HG02623 (cell line): ENCODE measurements at regions not wholly inside any gene's neighbourhood (a gene's known extent, or its start where the extent isn't known, plus 50 kb on each side); places are given as distances from the start of the nearest gene placed in this dataset.

Source experiments
- ATAC-seq: cut with Tn5 transposase; IDR thresholded peaks from one replicate; pipeline ENCODE4 v1.9.1; 2021; ENCODE audit warnings: moderate library complexity; ENCODE audit not compliant: unreplicated experiment

DNA sequence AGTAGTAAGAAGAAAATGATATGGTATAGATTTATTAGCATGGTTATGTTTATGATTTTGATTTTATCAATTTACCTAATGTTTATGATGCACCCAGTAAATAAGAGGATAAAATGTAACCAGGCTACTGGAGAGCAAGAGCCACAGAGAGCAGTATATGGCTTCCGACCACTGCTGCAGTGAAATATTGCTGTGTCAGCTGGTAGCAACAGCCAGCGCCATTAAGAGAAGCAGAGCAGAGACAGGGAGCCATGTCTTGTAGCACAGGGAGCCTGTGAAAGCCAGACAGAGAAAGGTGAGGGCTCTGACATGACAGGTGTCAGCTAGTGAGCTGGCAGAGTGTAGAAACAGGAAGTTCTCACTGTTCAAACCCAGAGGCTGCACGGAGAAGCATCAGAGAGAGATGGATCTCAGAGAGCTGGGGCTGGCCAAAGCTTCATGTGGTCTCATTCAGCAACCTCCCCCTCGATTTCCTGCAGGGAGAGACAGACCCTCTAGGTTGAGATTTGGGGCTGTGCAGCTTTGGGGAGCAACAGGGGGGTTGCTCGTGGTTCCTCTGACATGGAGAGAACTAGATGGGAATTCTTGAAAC is 202.1 kb downstream of the MED10 start:
- ATAC-seq = no peak

DNA sequence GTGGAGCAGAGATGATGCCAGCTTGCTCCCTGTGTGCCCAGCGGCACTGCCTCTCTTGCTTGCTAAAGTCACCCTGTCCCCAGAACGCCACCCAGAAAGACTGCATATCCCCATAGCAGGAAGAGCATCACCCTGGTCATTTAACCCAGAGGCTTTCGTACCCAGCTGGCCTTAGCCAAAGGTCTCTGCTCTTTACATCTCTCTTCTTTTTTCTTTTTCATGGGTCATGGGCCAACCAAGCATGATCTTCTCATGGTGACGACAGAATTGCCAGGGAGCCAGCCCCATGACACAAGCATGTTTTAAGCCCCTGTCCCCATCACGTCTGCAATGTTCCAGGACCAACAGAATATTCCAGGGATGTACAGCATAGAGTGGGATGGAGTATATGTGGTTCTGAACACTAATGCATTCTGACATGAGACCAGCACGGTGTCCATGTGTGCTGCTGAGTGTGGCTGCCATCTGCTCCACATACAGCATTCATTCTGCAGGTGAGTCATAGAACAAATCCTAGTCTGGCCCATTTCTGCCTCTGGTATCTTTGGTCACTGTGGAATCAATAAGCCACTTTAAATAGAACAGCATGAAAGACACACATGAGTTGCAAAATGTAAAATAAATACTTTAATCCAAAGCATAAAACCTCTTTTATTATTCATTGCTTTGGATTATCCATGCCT is 203.0 kb downstream of the MED10 start:
- ATAC-seq = no peak

DNA sequence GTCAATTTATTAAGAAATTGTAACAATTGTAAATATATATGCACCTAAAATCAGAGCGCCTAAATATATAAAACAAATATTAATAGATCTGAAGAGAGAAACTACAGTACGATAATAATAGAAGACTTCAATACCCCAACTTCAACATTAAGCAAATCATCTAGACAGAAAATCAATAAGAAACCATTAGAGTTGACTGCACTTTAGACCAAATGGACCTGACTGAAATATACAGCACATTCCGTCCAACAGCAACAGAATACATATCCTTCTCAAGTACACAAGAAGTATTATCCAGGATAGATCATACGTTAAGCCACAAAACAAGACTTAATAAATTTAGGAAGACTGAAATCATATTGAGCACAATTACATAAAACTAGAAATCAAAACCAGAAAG is 208.7 kb downstream of the MED10 start:
- no peak for ATAC-seq

DNA sequence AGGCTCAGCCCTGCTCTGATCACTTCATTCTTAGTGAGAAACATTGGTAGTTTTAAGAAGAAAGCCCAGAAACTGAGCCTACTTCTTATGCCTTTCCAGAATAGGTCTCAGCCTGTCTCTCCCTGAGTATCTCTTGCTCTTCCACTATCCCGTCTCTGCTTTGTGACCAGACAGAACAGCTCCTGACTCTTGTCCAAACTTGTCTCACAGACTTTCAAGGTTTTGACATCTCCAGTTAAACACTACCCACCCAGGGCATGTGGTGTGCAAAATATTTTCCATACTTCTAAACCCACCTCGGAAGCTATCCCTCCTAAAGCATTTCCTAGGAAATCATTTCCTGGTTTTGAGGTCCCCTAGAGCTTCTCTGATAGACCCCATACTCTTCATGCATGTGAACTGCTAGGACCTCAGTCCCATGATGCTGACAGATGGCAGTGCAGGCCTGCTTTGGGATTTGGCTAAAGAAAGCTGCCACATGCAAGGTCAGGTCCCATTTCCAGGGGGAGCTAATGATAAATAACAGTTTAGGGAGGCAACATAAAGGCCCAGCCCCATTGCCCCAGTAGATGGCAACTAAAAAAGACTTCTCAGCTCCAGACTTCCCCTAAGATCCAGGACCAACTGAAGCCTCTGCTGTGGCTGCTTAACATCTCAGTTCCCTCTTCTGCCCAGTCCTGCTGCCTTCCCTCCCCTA is 211.5 kb downstream of the MED10 start:
- ATAC-seq = no peak

- ATAC-seq = no peak
Measured at GRCh38 chr5:6163913-6164312, 214.4 kb downstream of the MED10 start.

- ATAC-seq = no peak
Measured at GRCh38 chr5:6162175-6162574, 216.2 kb downstream of the MED10 start.

DNA sequence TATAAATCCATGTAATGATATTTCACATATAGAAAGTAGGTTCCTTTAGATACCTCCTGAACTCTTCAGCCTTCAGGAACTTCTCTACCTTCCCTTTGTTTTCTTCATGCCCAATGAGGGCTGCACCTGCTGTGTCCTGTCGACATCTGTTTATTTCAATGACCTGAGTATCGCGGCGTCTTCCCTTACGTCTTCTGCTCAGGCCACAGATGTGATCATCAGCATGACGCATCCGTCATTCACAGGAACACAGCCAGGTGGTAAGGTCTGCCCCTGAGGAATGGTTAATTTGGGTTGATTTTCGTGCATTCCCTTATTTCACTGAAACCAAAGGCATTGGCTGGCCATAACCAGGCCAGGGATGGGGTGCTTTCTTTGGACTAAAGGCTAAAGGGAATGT is 217.1 kb downstream of the MED10 start:
- ATAC-seq = no peak

DNA sequence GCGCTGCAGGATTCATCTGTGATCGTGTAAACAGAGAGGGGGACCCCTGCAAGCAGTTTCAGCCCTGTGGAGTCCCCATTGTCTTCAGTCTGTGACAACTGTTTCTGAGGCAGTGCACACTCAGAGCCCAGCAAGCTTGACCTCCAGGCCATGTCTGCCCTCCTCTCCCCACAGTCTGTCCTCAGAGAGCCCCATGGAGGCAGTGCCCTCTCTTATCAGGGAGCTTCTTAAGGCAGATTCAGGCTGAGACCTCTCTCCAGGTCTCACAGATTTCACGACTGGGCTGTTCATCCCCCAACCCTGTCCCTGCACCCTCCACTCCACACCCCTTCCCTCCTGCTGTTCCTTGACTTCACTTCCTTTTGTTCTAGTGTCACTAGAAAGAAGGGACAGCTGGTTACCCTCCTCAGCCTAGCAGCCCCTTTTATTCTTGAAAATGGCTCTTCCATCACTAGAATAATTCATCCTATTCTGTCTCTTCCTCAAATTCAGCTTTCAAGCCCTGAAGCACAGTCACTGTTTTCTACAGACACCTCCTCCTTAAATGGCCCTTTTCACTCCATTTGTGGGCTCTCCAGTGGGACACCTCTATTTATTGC is 218.4 kb downstream of the MED10 start:
- no peak for ATAC-seq

DNA sequence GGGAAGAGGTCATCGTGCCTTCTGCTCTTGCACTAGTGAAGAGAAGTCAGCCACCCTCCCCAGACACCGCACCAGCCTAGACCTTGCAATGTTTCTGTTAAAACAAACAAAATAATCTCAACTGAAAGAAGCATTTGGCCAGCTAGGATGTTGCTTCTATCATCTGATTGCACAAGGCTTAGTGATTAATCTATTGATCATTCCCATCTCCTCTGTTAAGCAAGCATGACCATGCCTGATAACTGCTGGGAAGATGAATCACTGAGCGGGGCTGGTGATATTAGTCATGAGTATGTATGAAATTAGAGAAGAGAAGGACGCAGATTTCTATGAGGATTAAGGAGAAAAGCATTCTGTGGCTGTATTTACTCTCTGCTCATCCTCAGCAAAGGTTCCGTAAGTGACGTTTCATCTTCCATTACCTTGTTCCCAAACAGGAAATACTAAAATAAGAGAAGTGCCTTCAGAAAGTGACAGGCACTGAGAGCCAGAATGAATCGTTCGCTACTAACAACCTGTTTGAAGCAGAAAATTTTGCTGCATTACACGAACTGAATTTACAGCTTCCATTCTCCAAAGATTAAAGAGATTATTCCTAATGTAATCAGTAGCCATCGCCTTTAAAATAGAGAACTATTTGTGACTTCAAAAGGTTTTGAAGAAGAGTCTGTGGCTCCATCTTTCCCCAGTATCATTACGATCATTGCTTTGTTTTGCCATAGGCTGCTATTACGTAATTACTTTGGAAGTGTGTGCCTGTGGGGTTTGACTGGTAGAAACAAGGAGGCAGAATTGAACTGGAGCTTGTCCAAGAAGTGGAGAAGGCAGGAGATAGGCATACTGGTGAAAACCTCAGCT is 219.1 kb downstream of the MED10 start:
- no peak for ATAC-seq

DNA sequence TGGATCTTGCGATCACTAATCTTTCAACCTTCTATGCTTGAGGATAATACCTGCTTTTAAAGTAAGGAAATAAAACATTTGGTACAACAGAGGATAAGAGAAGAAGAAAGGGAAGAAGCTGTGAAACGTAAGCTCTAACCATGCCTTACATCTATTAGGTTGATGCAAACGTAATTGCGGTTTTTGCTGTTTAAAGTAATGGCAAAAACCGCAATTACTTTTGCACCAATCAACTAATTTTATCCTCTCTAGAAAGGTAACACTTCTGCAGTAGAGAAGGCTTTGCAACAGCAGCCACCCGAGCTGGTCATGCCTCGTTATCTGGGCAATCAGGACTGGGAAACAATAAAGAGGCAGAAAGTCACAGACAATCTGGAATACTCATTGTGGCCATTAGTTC is 224.1 kb downstream of the MED10 start:
- ATAC-seq = no peak

DNA sequence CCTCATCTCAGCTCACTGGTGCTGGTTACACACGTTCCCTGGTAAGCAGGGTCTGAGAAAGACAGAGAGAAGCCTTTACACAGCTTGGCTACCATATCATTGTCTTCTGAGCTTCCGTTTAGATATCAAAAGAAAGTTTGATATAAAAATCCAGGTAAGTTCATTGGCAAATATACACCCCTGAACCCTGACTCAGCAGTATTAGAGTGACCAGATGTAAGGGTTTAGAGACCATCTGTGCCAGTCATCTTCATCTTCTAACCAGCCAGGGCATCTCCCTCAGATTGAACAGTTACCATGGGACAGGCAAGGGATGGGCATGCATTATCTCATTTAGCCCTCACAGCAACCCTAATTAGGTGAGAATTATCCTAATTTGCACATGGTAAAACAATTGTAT is 232.1 kb downstream of the MED10 start:
- no peak for ATAC-seq

DNA sequence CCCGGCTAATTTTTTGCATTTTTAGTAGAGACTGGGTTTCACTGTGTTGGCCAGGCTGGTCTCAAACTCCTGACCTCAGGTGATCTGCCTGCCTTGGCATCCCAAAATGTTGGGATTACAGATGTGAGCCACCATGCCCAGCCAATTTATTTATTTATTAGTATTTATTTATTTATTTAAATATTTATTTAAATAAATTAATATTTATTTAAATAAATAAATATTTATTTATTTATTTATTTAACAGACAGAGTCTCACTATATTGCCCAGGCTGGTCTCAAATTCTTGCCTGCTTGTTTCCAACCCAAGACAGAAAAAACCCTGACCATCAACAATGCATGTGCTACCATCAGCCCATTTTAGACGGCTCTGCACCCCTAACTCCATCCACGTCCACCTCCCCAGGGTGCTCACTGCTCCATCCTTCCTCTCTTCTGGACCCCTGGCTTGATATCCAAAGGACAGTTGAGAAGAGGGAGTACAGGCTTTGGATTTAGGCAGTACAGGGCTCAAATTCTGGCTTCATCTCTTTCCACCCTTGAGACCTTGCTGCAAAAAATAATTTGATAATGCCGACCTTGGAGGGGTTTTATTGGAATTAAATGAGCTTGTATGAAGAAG is 232.6 kb downstream of the MED10 start:
- ATAC-seq = no peak

GRCh38 chr5:6143523-6143922 is 234.8 kb downstream of the MED10 start:
- ATAC-seq = no peak

DNA sequence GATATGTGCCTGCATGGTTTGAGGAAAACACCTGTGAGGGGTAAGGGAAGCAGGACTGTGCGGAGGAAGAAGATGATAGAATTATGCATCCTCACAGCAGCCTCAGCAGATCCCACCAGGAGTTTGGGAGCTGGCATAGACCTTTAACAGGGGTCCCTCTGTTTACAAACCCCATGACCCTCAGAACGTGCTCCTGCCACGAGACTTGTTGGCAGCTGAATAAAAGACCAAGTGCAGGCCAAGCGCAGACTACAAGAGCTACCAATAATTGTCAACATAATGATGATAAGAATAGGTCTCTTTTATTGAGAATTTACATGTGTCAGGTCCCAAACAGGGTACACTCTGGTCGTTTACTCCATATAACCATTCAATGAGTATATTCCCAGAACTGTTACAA is 236.0 kb downstream of the MED10 start:
- ATAC-seq = no peak

GRCh38 chr5:6140219-6140618 is 238.1 kb downstream of the MED10 start:
- no peak for ATAC-seq

GRCh38 chr5:6135977-6136376 is 242.4 kb downstream of the MED10 start:
- no peak for ATAC-seq

- ATAC-seq = no peak
Measured at GRCh38 chr5:6134281-6134680, 244.1 kb downstream of the MED10 start.

- no peak for ATAC-seq
Measured at GRCh38 chr5:6125781-6126180, 252.6 kb downstream of the MED10 start.

DNA sequence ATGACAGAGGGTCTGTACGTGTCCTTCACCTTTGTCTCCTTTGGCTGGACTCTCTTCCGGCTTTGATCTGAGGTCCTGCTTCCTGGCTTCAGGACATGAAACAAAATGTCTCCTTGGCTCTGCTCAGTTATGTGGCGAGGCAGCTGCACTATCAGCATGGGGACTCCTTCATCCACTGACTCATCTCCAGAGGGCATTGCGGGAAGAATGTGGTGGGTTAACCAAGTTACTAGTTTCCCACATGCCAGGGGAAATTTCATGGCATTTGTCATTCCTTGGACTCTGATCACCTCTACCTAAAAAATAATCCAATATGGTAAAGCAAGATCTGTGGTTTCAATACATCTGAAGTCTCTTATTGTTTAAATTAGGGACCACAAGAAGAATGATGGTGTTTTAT is 259.7 kb downstream of the MED10 start:
- no peak for ATAC-seq

- ATAC-seq = no peak
Measured at GRCh38 chr5:6117212-6117611, 261.1 kb downstream of the MED10 start.

- ATAC-seq = no peak
Measured at GRCh38 chr5:6115852-6116251, 262.5 kb downstream of the MED10 start.
